Right cardiac atrium (tissue), 5 donors: ENCODE measurements at regions not wholly inside any gene's neighbourhood (a gene's known extent, or its start where the extent isn't known, plus 50 kb on each side); places are given as distances from the start of the nearest gene placed in this dataset.

Source experiments
- ATAC-seq, 2 donors: fragments of 200-7000 bp; cut with Tn5 transposase; one replicate each; pipeline versions ENCODE4 v1.8.0 to v1.9.1; 2020; ENCODE audit warnings: moderate library complexity in 2 of 2, mild to moderate bottlenecking in 1 of 2
- DNase-seq, 3 donors: peaks; one replicate each; pipeline ENCODE4 v3.0.0-alpha.2; 2020
- H3K27ac ChIP-seq: one replicate; pipeline ENCODE4 v1.5.1; 2013; ENCODE audit warnings: mild to moderate bottlenecking, low read length, control low read depth, moderate library complexity
- H3K27me3 ChIP-seq: one replicate; pipeline ENCODE4 v1.6.1; 2013; ENCODE audit not compliant: control insufficient read depth, insufficient read depth
- H3K4me1 ChIP-seq: one replicate; pipeline ENCODE4 v1.6.1; 2013; ENCODE audit warnings: low read length; ENCODE audit not compliant: control insufficient read depth, insufficient read depth
- H3K4me3 ChIP-seq: one replicate; pipeline ENCODE4 v1.5.1; 2013; ENCODE audit warnings: low read length, control low read depth
- H3K9me3 ChIP-seq: one replicate; pipeline ENCODE4 v1.6.1; 2013; ENCODE audit warnings: low read length; ENCODE audit not compliant: control insufficient read depth
- WGBS: extraction: QIAGEN DNeasy Blood & Tissue Kit; methylation state at CpG from one replicate; pipeline ENCODE4 v1.1.7; 2013; 5-methylcytosine and 5-hydroxymethylcytosine counted together
- intact Hi-C, 4 donors: fragments of 100-400 bp; cut with DNase I; formaldehyde crosslinking; loops; one replicate each; pipeline versions ENCODE4 v1.11.0 to v1.14.0; 2022 to 2023
- donor health status: healthy with polysubstance abuse.
- donor health status: DM: no; HTN: yes; CAD: no.
- donor health status: DM: no; HTN: no; CAD: no.
- donor health status: DM: no; HTN: yes; CAD: no; lungs with severe emphysema.
- donor health status: DM: yes; HTN: yes; CAD: no.

DNA sequence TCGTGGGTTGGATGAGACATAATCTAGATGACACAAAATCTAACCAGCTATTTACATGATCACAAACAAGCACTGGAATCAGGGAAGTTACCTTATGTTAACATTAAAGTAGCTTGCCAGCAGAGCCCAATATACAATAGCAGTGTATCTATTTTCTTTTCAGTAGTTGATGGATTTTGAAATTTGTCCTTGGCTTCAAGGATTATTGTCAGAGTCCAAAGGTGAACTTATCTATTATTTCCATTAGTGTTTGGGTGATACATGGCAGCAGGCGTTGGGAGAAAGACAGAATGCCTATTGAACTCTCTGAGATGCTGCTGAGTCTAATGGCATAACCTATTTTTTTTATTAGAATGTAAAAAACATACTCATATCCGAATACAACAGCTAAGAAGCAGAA lies 223.2 kb upstream of the ACTBL2 start:
- Histone ChIP-seq H3K9me3 (no peaks in the 10 kb centered on the region), H3K27ac (no peak overlapping the region), H3K4me1 (no peaks in the 10 kb centered on the region), H3K4me3 (no peak overlapping the region), H3K27me3 (no peaks in the 10 kb centered on the region)
- intact Hi-C loops: no loop called here
- no peak for ATAC-seq
- whole genome bisulfite sequencing: 56% methylated on average over 3 of the region's 3 CpGs
- no peak for DNase-seq

DNA sequence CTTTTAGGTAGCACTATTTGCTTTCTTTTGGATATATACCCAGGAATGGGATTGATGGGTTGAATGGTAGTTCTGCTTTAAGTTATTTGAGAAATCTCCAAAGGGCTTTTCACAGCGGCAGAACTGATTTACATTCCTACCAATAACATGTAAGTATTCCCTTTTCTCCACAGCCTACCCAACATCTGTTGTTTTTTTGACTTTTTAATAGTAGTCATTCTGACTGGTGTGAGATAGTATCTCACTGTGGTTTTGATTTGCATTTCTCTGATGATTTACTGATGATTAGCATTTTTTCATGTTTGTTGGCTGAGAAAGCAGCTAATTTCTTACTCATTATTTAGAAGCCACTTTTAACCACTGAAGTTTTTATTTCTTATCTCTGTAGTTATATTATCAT lies 221.1 kb upstream of the ACTBL2 start:
- peaks cover 1% of the 10 kb centered on the region for H3K4me1 ChIP-seq
- H3K27me3 ChIP-seq: no peaks in the 10 kb centered on the region
- DNase-seq (no peak), ATAC-seq (no peak)
- intact Hi-C loops: no loop called here
- no peaks in the 10 kb centered on the region for H3K9me3 ChIP-seq
- 82% methylated on average over 1 of the region's 1 CpG for WGBS
- no peak overlapping the region for H3K4me3 ChIP-seq
- H3K27ac ChIP-seq: no peak overlapping the region

DNA sequence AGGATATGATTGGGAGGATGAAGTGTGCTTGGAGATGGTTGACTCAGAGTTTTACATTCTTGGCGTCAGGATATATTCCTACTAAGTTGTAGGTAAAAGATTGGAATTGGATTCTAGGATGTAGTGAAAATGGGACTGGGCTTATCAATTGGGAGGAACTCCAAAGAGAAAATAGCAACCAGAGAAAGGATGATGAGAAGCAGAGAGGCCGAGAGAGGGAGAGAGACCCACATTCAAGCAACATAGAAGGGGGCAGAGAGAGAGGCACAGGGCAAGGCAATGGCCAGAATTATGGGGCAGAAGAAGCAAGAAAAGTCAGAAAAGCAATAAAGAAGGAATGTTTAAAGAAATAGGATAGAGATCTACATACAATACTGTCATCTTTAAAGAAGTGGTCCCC lies 217.9 kb upstream of the ACTBL2 start:
- intact Hi-C loops: no loop called here
- Histone ChIP-seq H3K27me3 (no peaks in the 10 kb centered on the region), H3K9me3 (no peaks in the 10 kb centered on the region), H3K4me3 (no peak overlapping the region), H3K4me1 (peaks cover 2% of the 10 kb centered on the region), H3K27ac (peak overlapping the region; percentile 48)
- WGBS: 52% methylated on average over 2 of the region's 2 CpGs
- no peak for DNase-seq
- peak; percentile 45 to 67 for ATAC-seq

DNA sequence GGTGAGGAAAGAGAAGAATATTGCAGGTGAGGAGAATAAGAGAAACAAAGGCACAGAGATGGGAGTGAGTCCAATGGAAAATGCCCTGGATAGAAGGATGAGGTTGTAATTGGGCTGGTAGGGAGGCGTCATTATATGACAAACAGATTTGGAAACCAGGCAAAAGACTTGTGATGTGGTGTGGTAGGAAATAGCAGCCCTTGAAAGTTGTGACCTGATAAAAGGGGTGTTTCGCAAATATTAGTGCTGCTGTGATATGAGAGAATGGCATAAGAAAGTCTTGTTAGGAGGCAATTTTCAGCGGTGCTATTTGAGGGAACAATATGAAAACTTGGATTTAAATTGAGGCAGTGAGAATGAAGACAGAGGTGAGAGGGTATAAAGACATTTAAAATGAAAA lies 217.5 kb upstream of the ACTBL2 start:
- intact Hi-C loops: no loop called here
- Histone ChIP-seq H3K27me3 (no peaks in the 10 kb centered on the region), H3K27ac (peak overlapping the region; percentile 23)

DNA sequence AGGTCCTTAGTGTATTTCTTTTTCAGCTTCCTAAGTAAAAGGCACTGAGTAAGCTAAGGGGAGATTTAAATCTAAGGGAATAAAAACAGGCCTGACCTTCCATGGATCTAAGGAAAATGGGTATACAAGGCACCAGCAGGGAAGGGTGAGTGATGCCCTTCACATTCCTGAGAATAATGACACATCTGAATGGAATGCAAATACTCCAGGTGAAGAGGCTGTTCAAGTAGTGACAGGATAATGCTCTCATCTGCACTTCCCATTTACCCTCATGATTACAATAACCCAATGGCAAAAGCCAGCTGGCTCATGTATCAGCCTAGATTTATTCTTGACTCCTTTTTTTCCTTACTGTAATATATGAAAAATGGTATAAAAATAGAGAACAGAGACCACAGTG lies 216.2 kb upstream of the ACTBL2 start:
- Histone ChIP-seq H3K4me3 (no peak overlapping the region), H3K27ac (peak overlapping the region; percentile 42), H3K9me3 (no peaks in the 10 kb centered on the region), H3K4me1 (peaks cover 2% of the 10 kb centered on the region), H3K27me3 (no peaks in the 10 kb centered on the region)
- ATAC-seq: no peak
- intact Hi-C loops: no loop called here
- no peak for DNase-seq

More for the DNA sequence above, 217.5 kb upstream of the ACTBL2 start:
- ATAC-seq (peak; percentile 45 to 75), DNase-seq (no peak)
- peaks cover 2% of the 10 kb centered on the region for H3K4me1 ChIP-seq
- H3K4me3 ChIP-seq: no peak overlapping the region
- no peaks in the 10 kb centered on the region for H3K9me3 ChIP-seq
- 67% methylated on average over 3 of the region's 3 CpGs for WGBS

DNA sequence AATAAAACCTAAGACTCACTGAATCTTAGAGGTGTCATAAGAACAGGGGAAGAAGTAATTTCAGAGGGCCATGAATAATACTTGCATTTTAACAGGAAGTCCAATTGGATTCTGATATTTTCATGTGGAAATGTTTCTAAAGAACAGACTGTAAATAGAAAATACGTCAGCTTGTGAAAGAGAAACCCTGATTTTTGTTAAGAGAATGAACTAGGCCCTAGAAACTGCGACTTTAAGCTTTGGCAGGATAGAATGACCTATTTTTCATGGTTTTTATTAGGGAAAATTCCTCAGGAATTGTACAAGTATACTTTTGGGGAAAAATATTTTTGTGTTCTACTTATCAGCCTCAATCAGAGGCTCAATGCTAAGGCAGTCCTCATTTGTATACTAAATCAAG lies 215.5 kb upstream of the ACTBL2 start:
- Histone ChIP-seq H3K27me3 (no peaks in the 10 kb centered on the region), H3K27ac (no peak overlapping the region), H3K4me1 (peaks cover 2% of the 10 kb centered on the region), H3K4me3 (no peak overlapping the region), H3K9me3 (no peaks in the 10 kb centered on the region)
- intact Hi-C loops: no loop called here
- ATAC-seq: no peak
- no peak for DNase-seq
- WGBS: 61% methylated on average over 2 of the region's 2 CpGs

DNA sequence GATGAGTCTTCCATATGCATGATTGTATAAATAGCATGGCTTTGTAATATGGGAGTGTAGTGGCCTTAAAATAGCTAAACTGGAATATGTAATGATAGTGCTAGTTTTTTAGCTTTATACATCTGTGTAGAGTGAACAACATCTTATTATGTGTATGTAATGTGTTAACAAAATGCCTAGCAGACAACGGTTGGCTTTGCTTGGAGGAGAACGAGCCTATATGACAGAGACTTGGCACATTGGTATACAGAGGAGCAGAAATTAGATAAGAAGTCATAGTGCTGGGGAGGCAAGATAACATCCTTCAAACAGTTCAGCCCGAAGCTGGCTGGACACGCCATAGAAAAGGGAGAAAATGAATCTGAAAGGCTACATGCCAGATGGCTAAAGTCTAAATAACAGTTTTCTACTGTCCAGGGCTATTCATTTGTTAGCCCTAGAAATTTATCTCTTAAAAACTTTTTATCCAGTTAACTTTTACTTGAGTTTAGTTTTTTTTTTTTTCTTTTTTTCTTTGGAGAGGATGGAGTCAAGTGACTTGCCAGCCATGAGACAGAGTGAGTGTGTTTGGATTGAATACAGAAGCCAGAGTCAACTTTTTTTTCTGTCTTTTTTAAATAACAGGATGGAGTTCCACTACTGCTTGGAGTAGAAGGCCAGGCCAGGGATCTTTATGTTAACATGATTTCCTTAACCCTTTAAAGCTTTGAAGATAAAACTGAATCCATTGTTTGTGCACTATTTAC lies 214.4 kb upstream of the ACTBL2 start:
- peaks cover 4% of the 10 kb centered on the region for H3K4me1 ChIP-seq
- peak overlapping the region; percentile 18 for H3K27ac ChIP-seq
- intact Hi-C loops: no loop called here
- no peak overlapping the region for H3K4me3 ChIP-seq
- WGBS: 33% methylated on average over 4 of the region's 4 CpGs
- no peaks in the 10 kb centered on the region for H3K9me3 ChIP-seq
- peak in 2 of 3 donors; percentile 42 to 57 for DNase-seq
- H3K27me3 ChIP-seq: no peaks in the 10 kb centered on the region
- ATAC-seq: peak; percentile 53 to 75

DNA sequence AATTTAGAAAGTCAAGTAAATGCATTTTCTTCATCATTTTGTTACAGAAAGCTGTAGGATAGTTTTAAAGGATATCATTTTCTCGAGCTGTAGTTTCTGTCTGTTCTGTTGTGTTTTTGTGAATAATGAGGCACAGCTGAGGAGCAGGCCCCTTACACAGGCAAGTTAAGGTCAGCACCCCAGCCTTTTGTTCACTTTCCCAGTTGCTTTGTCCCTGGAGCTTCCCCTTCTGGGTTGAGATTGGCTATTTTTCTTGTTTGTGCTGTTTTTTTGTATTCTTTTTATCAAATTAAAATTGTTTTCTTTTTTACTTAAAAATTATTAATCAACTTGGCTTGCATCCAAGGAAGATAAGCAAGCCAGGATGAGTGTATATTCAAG lies 213.8 kb upstream of the ACTBL2 start:
- DNase-seq: no peak
- no peak for ATAC-seq
- peak overlapping the region; percentile 77 for H3K27ac ChIP-seq
- no peaks in the 10 kb centered on the region for H3K9me3 ChIP-seq
- no peaks in the 10 kb centered on the region for H3K27me3 ChIP-seq
- H3K4me1 ChIP-seq: peaks cover 6% of the 10 kb centered on the region
- intact Hi-C loops: no loop called here
- H3K4me3 ChIP-seq: no peak overlapping the region
- WGBS: 58% methylated on average over 1 of the region's 1 CpG

DNA sequence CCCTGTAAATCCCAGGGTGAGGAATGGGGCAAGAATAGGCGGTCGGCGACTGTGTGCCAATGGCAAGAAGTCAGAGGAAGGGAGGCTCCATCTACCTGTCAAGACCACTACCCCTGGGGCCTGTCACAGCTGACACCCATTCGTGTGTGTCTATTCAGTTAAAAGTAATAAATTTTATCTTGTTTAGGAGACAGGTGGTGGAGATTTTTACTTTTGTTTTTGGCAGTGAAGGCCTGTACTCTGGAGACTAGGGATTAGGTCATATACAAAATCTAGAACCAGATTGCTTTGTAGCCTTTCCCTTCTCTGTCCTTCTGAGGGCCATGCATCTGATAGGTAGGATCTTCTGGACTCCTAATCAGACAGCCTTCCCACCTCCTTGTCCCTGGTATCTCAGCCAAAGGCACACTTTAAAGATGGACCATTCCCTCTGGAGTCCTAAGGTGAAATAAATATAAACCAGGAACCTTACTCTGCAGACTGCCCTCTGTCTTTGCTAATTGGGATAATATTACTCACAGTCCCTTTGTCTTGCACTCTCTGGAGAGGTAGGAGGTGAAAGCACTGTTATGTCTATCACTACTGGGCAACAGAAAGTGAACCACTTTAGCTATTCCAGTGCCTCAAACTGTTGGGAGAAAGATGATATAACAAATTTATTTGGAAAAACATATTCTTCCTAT lies 213.2 kb upstream of the ACTBL2 start:
- H3K9me3 ChIP-seq: no peaks in the 10 kb centered on the region
- no peaks in the 10 kb centered on the region for H3K27me3 ChIP-seq
- ATAC-seq (peak in 1 of 2 donors; percentile 13), DNase-seq (peak in 2 of 3 donors; percentile 36 to 49)
- 63% methylated on average over 4 of the region's 4 CpGs for WGBS
- intact Hi-C loops: no loop called here
- H3K4me3 ChIP-seq: no peak overlapping the region
- H3K27ac ChIP-seq: peak overlapping the region; percentile 97
- H3K4me1 ChIP-seq: peaks cover 7% of the 10 kb centered on the region

DNA sequence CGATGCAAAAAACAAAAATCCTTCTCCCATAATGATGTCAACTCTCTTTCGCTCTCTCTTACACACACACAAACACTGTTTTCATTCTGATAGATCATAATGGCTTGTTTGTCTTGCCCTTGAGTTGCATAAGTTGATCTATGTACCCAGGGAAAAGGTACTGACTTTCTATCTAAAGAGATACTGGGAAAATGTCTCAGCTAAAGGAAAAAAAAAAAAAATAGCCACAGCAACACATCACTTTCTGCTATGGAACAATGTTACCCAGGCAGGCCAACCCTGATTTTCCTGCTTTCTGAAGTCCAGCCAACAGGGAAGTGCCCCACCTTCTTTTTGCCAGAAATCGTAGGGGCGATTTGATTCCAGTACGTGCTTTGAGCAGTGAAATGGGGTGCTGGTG lies 212.6 kb upstream of the ACTBL2 start:
- peak in 1 of 2 donors; percentile 32 for ATAC-seq
- peak overlapping the region; percentile 97 for H3K27ac ChIP-seq
- no peaks in the 10 kb centered on the region for H3K27me3 ChIP-seq
- H3K4me3 ChIP-seq: no peak overlapping the region
- WGBS: 61% methylated on average over 5 of the region's 5 CpGs
- peaks cover 7% of the 10 kb centered on the region for H3K4me1 ChIP-seq
- H3K9me3 ChIP-seq: no peaks in the 10 kb centered on the region
- intact Hi-C loops: no loop called here
- no peak for DNase-seq

DNA sequence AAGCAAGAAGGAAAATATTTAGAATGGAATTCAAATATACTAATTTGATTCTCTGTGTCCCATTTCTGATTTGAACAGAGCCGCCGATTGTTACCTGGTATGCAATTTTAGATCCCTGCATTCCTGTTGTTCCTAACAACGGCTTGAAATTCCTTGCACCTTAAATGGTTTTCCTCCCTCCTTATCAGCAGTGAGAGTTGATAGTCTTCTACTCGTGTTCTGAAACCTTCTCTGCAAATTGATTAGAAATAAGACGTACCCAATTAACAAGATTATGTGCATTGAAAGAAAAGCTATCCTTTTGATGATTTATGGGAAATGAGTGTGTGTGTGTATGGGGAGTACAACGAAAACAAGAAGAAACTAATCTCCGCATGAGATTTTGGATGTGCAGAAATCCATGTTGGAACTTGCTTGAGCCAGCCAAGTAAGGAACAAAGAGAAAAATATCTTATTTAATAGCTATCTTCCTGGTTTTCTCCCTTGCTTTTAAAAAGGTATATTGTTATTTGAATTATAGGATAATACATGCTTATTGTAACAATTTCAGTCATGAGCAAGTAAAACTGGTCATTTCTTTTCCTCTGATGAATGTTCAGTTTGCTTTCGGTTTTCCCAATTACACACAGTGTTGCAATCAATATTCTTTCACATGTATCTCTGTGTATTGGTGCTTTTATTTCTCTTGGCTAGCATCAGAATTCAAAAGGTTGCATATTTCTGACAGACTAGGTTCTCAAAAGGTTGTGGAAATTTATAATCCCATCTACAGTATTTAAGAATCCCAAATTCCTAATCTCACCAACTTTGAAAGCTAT lies 211.1 kb upstream of the ACTBL2 start:
- DNase-seq (no peak), ATAC-seq (no peak)
- Histone ChIP-seq H3K27me3 (no peaks in the 10 kb centered on the region), H3K9me3 (no peaks in the 10 kb centered on the region), H3K27ac (peak overlapping the region; percentile 66), H3K4me1 (peaks cover 5% of the 10 kb centered on the region), H3K4me3 (no peak overlapping the region)
- intact Hi-C loops: loop anchor here in 1 of 4 donors (5.0 kb wide), 1 partner anchor 196 kb away; no protein-coding TSS in a partner anchor
- 56% methylated on average over 8 of the region's 8 CpGs for WGBS
